DMS53 treated with DMSO at 0.1 percent for 48 hours (cell line): ENCODE measurements at regions not wholly inside any gene's neighbourhood (a gene's known extent, or its start where the extent isn't known, plus 50 kb on each side); places are given as distances from the start of the nearest gene placed in this dataset.
"Not testable (repeated sequence)": the region's sequence is repeated elsewhere in the genome, so short reads cannot be mapped to it uniquely, and the experiment has no call there.

ENCODE experiments used
- DNase-seq: peaks from one replicate; lab custom pipeline; 2025; ENCODE audit not compliant: unreplicated experiment; lab: John Stamatoyannopoulos, UW

DNA sequence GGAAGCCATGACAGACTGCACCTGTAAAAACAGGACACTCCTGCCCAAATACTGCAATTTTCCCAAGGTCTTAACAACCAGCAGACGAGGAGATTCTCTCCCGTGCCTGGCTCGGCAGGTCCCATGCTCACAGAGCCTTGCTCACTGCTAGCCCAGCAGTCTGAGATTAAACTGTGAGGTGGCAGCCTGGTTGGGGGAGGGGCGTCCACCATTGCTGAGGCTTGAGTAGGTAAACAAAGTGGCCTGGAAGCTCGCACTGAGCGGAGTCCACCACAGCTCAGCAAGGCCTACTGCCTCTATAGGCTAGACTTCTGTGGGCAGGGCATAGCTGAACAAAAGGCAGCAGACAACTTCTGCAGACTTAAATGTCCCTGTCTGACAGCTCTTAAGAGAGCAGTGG, 80.3 kb downstream of the ANXA5 start:
- DNase-seq: not testable (repeated sequence)

DNA sequence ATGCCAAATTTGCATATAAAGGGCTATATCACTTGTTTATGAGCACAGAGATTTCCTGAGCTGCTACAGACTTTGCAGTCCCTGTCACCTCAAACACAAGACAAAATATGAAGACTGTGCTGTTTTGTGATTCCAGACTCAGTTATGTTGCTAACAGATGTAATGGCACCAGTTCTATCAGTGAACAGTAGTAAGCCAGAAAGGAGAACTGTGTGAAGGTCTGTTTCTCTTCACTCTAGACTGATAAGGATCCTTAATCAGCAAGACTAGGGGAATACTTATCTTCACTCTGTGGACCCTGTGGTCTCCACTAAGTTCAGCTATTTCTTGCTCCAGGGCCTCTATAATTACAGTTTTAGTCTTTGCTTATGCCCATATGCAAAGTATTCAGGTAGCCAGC, 82.7 kb downstream of the ANXA5 start:
- no peak for DNase-seq

DNA sequence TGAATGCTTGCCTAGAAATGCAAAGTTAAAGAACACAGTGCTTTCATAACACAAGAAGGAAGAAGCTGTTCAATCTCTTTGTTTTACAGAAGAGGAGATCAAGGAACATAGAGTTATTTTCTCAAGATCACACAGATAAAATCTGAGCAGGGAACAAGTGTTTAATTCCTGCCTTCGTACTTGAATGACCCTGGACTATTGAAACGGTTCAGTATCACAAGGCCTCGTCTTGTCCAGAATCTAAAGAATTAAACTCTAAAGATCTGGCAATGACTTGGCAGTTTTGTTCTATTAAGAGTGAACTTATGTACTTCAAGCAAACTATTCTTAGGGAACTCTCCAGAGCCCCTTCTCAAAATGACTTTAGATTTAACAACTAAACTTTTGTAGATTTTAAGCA, 97.7 kb downstream of the ANXA5 start:
- no peak for DNase-seq

DNA sequence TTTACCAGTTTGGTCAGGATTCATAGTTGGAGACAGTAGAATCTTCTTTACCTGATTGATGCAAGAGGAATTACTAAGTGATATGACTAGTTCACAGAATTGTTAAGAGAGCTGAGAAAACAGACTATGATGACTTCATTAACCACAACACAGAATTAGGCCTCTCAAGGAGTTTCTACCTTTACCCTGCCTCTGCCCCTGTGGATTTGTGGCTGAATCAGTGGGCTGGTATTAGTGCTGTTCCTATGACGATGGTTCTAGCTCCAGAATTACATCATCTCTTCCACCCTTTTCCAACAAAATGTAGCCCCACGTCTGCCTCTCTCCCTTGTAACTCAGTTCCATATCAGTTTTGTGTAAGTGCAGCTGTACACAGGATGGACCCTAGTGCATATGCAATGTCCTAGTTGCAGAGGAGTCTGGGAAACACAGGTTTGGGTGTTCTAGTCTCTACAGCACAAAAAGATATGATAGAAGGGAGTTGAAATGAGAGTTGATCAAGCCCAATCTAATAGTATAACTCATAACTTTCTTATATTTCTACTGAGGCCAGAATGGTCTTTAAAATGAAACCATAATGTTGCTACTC, 99.3 kb downstream of the ANXA5 start:
- no peak for DNase-seq

DNA sequence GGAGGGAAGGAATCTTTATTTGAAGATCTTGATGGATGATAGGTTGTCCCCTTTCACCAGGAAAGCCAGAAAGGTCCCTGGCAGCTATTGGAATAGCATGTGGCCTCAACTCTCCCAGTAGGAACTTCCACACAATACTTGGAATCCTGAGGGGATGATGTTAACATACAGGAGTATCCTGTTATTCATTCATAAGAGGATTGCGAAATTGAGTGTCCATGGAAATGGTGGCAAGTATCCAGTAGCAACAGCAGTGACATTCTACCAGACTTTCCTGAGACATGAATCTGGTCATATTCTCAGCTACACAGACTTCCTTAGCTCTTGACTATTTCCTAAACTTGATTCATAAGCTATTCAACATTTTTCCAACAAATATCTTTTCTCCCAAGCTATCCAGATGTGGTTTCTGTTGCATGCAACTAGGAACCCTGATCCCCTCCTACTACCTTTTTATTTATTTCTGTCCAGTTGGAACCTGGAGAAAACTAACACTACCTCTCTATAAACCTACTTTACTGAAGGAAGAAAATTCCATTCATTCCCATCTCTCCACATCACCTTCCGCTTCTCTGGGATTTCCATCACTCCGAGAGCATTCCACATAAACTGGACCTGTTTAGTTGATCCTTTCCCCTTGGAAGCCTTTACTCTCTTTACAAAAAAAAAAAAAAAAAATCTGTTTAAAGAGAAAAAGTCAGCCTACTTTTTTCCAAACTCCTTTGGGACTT, 101.8 kb downstream of the ANXA5 start:
- no peak for DNase-seq

DNA sequence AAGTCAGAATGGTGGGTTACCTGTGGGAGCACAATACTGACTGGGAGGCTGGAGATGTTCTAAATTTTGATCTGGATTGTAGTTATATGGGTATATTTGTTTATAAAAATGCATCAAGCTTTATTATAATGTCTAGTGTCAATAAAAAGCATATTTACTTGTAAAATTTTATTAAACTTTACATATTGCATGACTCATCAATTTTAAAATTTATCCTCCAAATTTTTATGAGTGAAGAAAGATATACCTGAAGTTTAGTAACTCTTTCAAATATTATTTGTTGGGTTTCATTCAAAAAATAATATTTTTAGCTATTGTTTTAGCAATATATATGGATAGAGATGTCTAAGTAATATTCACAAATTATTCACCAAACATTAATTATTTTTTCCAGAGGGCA, 103.0 kb downstream of the ANXA5 start:
- no peak for DNase-seq

DNA sequence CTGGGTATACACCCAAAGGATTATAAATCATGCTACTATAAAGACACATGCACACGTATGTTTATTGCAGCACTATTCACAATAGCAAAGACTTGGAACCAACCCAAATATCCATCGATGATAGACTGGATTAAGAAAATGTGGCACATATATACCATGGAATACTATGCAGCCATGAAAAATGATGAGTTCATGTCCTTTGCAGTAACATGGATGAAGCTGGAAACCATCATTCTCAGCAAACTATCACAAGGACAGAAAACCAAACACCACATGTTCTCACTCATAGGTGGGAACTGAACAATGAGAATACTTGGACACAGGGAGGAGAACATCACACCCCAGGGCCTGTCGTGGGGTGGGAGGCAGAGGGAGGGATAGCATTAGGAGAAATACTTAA, 104.5 kb downstream of the ANXA5 start:
- DNase-seq: not testable (repeated sequence)

DNA sequence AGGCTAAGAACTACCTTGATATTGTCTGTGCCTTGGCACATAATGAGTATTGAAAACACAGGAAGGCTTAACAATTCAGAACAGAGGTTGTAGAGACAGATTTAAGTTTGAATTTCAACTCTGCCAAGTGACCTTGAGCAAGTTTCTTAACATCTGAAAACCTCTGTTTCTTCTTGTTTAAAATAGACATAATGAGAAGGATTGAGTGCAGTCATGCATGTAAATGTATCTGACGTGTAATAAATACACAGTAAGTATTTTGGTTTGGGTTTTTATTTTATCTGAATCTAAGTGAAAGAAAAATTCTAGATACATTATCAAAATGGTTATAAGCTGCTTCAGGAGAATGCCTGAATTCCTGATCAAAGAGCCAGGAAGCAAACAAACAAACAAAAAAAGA, 111.9 kb downstream of the ANXA5 start:
- DNase-seq: no peak

DNA sequence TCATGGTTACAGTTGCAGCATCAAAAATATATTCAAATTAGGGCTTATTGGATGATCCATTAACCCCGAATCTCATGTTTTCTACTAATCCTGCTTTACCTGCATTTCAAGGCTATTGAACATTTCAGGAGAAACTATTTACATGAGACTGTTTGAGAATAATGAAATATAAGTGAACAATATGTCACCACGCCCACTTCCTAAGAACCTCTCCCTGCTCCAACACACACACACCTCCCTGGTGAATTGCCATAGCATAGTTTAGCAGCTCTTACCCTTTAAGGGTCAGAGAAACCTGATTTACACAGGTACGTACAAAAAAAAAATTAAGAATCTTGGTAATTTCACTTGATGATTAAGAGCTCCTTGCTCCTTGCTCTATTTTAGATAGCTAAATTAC, 113.4 kb downstream of the ANXA5 start:
- no peak for DNase-seq

DNA sequence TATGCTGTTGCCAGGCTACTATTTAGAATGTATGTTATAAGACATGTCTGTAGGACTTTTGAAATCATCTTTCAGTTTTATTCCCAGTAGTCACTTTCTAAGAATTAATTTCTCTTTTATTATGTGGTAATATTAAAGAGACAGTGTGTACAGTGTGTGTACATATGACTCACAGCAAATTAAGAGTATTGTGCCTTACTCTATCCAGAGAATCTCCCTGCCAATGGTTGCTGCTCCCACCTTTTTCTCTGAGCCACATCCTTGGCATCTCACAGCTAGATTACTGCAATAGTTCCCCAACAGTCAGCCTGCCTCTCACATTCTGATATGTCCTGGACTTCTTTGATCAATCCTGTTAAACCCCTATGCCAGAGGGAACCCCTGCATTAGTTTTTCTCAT, 114.5 kb downstream of the ANXA5 start:
- DNase-seq: no peak

DNA sequence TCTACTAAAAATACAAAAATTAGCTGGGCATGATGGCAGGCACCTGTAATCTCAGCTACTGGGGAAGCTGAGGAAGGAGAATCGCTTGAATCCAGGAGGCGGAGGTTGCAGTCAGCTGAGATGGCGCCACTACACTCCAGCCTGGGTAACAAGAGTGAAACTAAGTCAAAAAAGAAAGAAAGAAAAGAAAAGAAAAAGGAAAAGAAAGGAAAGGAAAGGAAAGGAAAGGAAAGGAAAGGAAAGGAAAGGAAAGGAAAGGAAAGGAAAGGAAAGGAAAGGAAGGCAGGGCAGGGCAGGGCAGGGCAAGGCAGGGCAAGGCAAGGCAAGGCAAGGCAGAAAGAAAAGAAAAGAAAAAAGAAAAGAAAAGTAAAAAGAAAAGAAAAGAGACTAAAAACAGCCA, 121.4 kb downstream of the ANXA5 start:
- not testable (repeated sequence) for DNase-seq

DNA sequence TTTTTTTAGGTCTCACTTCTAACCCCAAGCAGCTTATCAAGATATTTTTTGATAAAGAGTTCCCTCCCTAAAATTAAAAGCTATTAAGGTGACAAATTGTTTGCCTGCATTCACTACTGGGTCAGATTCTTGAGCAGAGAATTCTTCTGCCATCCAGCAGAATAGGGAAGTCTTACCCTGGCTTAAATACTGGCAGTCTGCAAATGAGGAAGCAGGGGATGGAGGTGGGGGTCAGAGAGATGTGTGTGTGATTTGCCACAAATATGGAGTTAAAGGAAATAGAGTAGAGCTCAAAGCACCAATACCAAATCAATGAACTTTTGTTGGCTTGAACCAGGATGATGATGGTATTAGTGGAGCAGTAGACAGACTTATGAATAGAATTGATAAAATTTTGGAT, 122.2 kb downstream of the ANXA5 start:
- DNase-seq: no peak

DNA sequence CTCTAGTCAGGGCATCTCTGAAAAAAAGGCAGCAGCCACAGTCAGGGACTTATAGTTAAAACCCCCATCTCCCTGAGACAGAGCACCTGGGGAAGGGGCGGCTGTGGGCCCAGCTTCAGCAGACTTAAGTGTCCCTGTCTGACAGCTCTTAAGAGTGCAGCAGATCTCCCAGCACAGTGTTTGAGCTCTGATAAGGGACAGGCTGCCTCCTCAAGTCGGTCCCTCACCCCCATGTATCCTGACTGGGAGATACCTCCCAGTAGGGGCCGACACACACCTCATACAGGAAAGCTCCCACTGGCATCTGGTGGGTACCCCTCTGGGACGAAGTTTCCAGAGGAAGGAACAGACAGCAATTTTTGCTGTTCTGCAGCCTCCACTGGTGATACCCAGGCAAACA, 129.0 kb downstream of the ANXA5 start:
- DNase-seq: no peak

DNA sequence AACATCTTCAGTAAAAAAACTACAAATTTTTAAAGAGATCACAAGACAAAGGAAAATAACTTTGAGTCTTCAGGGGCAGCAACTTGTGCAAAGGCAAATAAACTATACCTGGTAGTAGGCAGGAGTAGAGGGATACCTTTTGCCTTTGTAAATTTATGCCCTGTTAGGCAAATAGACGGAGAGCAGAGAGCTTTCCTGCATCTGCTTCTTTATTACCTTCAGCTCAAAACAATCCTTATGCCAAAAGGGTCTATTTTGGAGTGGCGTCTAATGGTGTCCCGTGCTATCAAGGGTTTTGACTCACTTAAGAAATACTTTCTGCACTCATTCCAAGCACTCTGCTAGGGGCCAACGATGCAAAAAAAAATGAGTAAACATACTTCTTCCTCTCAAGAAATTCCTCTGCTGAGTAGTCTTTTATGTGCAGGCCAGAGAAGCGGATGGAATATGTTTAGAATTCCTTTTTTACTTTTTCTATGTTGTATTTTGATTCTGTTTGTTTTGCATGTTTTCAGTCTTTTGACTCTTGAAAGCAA, 131.9 kb downstream of the ANXA5 start:
- DNase-seq: no peak

DNA sequence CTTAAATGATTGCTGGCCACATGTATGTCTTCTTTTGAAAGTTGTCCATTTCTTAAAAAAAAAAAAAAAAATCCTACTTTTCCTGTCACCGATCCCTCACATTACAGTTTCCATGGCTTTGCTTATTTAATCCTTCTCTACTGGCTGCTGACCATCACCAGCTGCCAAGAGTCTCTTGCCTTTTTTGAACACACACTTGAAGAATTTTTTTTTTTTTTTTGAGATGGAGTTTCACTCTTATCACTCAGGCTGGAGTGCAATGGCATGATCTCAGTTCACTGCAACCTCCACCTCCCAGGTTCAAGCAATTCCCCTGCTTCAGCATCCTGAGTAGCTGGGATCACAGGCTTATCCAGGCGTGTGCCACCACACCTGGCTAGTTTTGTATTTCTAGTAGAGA, 134.0 kb downstream of the ANXA5 start:
- DNase-seq: no peak

DNA sequence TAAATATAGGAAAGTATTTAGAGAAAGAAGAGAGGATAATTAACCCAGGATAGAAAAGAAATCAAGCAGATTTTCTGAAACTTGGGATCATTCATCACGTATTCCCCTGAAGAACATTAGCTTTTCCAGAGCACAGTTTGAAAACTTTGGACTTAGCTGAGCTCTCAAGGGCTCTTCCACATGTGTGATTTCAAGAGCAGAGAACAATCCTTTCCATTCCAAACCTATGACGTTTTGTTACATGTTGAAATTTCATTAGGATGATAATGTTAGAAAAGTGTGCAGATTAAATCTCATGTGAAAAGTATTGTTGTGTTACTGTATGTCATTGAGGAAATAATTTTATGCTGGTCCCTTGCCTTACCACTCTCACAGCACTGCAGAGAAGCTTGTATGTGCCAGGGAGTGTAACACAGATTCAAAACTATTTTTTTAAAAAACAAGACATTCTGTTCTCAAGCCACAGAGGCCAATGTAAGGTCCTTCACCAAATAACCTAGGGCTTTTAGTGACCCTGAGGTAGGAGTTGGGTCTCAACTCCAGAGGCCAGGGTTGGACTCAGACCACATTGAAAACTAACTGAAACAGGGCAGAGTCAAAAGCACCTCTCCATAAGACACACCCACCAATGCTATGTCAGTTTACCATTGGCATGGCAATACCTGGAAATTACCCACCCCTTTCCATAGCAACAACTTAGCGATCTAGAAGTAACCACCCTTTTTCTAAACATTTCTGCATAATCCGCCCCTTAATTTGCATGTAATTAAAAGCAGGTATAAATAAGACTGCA, 141.3 kb downstream of the ANXA5 start:
- DNase-seq: no peak

DNA sequence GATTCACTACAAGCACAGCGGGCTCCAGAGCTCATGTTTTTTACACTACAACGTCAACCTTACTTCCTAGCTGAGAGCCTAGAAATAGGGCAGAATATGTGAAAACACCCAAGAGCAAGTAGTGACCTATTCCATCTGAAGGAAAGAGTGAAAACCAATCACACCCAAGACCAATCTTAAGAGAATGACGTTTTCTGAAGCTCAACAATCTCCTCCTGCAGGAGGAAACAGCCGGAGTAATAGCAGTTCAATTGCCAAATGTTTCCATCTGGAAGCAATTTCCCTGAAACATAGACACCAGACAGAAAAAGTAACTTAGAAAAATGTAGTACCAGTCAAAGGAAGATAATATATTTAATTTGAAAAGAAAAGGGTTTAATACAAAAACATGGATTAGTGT, 142.4 kb downstream of the ANXA5 start:
- DNase-seq: no peak

DNA sequence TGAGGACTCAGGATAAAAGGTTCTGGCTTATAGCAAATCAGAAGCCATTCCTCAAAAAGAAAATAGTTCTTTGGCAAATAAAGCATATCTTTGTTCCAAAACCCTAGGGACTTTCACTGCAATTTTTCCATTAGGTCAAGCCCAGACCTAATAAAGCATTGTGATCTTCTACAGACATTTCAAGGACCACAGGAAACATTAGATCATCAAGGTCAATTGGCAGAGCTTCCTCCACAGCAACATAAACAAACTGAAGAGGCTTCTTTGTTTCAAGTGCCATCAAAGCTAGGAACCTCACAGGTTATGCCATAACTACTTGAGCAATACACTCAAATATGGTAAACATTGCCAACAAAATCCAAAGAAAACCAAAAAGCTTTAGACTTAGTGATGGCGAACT, 144.9 kb downstream of the ANXA5 start:
- peak; percentile 47 for DNase-seq

DNA sequence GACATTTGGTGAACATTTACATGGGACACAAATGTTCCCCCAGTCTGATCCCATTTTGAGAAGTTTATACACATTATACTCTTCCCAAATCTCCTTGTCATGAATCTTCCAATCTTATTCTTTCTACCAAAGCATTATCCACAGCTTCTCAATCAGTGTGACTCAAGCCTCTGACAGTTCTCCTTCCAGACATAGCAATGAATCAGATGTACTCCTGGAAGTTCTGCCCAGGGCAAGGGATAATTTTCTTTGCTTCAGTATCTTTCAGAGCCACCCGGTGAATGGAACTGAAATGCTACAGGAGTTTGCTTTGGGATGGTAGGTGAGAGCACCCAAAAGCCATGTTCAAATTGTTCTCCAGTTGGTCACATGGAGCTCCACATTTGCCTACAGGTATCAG, 145.5 kb downstream of the ANXA5 start:
- no peak for DNase-seq

DNA sequence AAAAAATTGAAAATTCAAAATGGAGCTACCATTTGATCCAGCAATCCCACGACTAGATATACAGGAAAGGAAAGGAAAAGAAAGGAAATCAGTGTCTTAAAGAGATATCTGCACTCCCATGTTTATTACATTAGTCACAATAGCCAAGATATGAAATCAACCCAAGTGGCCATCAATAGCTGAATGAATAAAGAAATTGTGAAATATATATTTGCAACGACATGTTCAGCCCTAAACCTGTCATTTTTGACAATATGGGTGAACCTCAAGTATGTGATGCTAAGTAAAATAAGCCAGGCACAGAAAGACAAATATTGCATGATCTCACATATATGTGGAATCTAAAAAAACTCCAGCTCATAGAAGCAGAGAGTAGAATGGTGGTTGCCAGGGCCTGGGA, 155.1 kb downstream of the ANXA5 start:
- no peak for DNase-seq

DNA sequence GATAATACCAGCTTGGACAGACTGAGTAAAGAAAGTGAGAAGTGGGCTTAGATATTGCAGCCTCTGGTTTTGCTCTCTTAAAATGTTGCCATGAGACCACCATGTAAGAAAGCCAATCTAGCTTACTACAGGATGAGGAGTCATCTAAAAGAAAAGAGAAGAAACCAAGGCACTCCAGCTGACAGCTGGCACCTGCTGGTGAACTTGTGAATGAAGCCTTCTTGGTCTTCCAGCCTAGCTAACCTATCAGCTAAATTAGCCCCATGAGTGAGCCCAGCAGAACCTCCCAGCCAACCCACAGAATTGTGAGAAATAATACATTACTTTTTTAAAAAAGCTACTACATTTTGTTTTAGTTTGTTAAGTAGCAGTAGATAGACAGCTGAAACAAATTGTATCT, 154.5 kb upstream of the QRFPR start:
- DNase-seq: no peak

DNA sequence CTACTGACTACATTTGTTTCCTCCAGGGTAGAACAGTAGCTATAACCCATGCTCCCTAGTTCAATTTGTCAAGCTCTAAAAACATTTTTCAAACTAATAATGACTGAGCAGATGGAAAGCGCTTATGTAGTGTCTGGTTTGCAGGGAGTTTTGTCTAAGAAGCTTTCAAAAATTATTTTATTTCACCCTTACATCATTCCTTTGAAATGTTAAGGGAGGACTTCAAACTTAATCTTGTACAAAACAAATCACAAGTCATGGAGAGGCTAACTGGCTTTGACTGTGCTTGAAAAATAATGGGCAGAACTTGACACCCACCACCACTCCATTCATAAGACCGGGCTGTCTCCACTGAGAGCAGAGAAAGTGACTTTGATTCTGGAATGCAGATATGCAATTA, 153.4 kb upstream of the QRFPR start:
- no peak for DNase-seq
